HL-60 (cell line): ENCODE measurements at regions not wholly inside any gene's neighbourhood (a gene's known extent, or its start where the extent isn't known, plus 50 kb on each side); places are given as distances from the start of the nearest gene placed in this dataset.

Source experiments
- DNase-seq, 2 experiments: peaks; one replicate each; pipeline ENCODE4 v3.0.0-alpha.2; 2010 to 2020; ENCODE audit warnings: low read depth in 1 of 2, low spot score in 1 of 2
- H3K27ac ChIP-seq: fragments of 250-450 bp; sonication (Bioruptor Pico); replicated peaks from 2 replicates; pipeline ENCODE4 v1.5.1; 2020; ENCODE audit warnings: mild to moderate bottlenecking, moderate library complexity
- H3K27me3 ChIP-seq: fragments of 250-450 bp; sonication (Bioruptor Pico); 2 replicates; pipeline ENCODE4 v1.5.1; 2021; ENCODE audit warnings: mild to moderate bottlenecking, moderate library complexity; ENCODE audit not compliant: insufficient read depth, poor library complexity, severe bottlenecking
- H3K4me3 ChIP-seq: replicated peaks from 2 replicates; pipeline ENCODE4 v1.5.1; 2011; ENCODE audit warnings: mild to moderate bottlenecking, control low read depth, low read length; ENCODE audit not compliant: insufficient read depth
- CTCF ChIP-seq: IDR thresholded peaks from one replicate; pipeline ENCODE4 v1.5.1; 2011; ENCODE audit warnings: low read length, control low read depth, inconsistent platforms; ENCODE audit not compliant: insufficient read depth
- GABPA ChIP-seq: IDR thresholded peaks from 2 replicates; pipeline ENCODE4 v1.6.1; 2012; ENCODE audit warnings: low read depth
- POLR2AphosphoS5 ChIP-seq: IDR thresholded peaks from 2 replicates; pipeline ENCODE4 v1.6.1; 2012; ENCODE audit warnings: low read depth
- REST ChIP-seq: IDR thresholded peaks from 2 replicates; pipeline ENCODE4 v1.6.1; 2012; ENCODE audit warnings: low read depth; ENCODE audit not compliant: insufficient replicate concordance
- SPI1 ChIP-seq: IDR thresholded peaks from 2 replicates; pipeline ENCODE4 v1.6.1; 2012; ENCODE audit warnings: low read depth, mild to moderate bottlenecking, borderline replicate concordance

- no peak for TF ChIP-seq GABPA
- TF ChIP-seq REST = no peak
- no peak for TF ChIP-seq SPI1
- no peak for TF ChIP-seq CTCF
- TF ChIP-seq POLR2AphosphoS5 = no peak
- no peak for DNase-seq
- Histone ChIP-seq H3K27me3 (peaks cover 37% of the 10 kb centered on the region), H3K27ac (no peak overlapping the region), H3K4me3 (no peak overlapping the region)
Measured at GRCh38 chr13:23984546-23984945, 87.2 kb upstream of the C1QTNF9B start.

- TF ChIP-seq CTCF (no peak), POLR2AphosphoS5 (no peak), REST (no peak), GABPA (no peak), SPI1 (no peak)
- H3K27ac ChIP-seq = no peak overlapping the region
Measured at GRCh38 chr13:23985060-23985459, 87.8 kb upstream of the C1QTNF9B start.

GRCh38 chr13:23985839-23986238 is 88.5 kb upstream of the C1QTNF9B start:
- no peak for DNase-seq
- TF ChIP-seq CTCF (no peak), SPI1 (no peak), POLR2AphosphoS5 (no peak), GABPA (no peak), REST (no peak)
- no peak overlapping the region for H3K27ac ChIP-seq
- H3K27me3 ChIP-seq = peaks cover 24% of the 10 kb centered on the region
- no peak overlapping the region for H3K4me3 ChIP-seq

More at GRCh38 chr13:23985060-23985459, 87.8 kb upstream of the C1QTNF9B start:
- Histone ChIP-seq H3K27me3 (peaks cover 32% of the 10 kb centered on the region), H3K4me3 (no peak overlapping the region)
- no peak for DNase-seq
